HG03565 (cell line): ENCODE measurements at regions not wholly inside any gene's neighbourhood (a gene's known extent, or its start where the extent isn't known, plus 50 kb on each side); places are given as distances from the start of the nearest gene placed in this dataset.
A peak's percentile ranks its signal among the peaks of the same experiment; 100 is the strongest.
"Not testable (repeated sequence)": the region's sequence is repeated elsewhere in the genome, so short reads cannot be mapped to it uniquely, and the experiment has no call there.

Experiments
- ATAC-seq: cut with Tn5 transposase; IDR thresholded peaks from one replicate; pipeline ENCODE4 v1.9.1; 2021; ENCODE audit warnings: mild to moderate bottlenecking, moderate library complexity; ENCODE audit not compliant: unreplicated experiment

GRCh38 chrX:140074851-140075250, 109.5 kb upstream of the CXorf66 start:
- not testable (repeated sequence) for ATAC-seq

GRCh38 chrX:140071037-140071436, 105.7 kb upstream of the CXorf66 start:
- no peak for ATAC-seq

- ATAC-seq = no peak
These were observed 100.8 kb upstream of the CXorf66 start for GRCh38 chrX:140065961-140066662.

GRCh38 chrX:140064993-140065392, 99.7 kb upstream of the CXorf66 start:
- no peak for ATAC-seq

- ATAC-seq = peak; percentile 94
These were observed 91.7 kb upstream of the CXorf66 start for GRCh38 chrX:140057001-140057411.

GRCh38 chrX:140053846-140054245, 88.5 kb upstream of the CXorf66 start:
- ATAC-seq = no peak

GRCh38 chrX:140050906-140051305, 85.6 kb upstream of the CXorf66 start:
- ATAC-seq = no peak

- no peak for ATAC-seq
These were observed 75.1 kb upstream of the CXorf66 start for GRCh38 chrX:140040386-140040785.

GRCh38 chrX:140038842-140039241, 73.5 kb upstream of the CXorf66 start:
- no peak for ATAC-seq

- no peak for ATAC-seq
These were observed 69.6 kb upstream of the CXorf66 start for GRCh38 chrX:140034916-140035315.

- no peak for ATAC-seq
These were observed 57.2 kb upstream of the CXorf66 start for GRCh38 chrX:140022482-140022881.

- not testable (repeated sequence) for ATAC-seq
These were observed 53.8 kb upstream of the CXorf66 start for GRCh38 chrX:140019134-140019533.
